OCI-M1 (cell line): ENCODE measurements at regions not wholly inside any gene's neighbourhood (a gene's known extent, or its start where the extent isn't known, plus 50 kb on each side); places are given as distances from the start of the nearest gene placed in this dataset.
A peak's percentile ranks its signal among the peaks of the same experiment; 100 is the strongest.

ENCODE experiments used
- DNase-seq: peaks from one replicate; lab custom pipeline; 2025; lab: John Stamatoyannopoulos, UW

GRCh38 chr2:55973673-55974072 is 50.1 kb upstream of the EFEMP1 start:
- no peak for DNase-seq

DNA sequence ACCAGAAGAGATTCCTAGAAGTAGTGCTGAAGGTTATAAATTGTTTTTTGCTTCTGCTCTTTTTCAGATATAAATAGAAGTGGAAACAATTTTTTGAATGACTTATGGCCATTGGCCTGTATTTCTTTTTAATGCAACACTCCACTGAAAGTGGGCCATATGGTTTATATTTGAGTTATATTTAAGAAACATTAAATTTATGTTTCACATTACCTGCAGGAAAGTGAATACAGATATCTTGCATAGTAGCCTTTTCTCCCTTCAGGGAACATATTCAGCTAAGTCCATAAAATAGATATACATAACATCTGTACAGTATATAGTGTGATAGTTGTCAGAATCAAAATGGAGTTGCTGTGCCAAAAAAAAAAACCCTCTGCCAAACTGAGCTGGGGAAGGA is 53.1 kb upstream of the EFEMP1 start:
- DNase-seq = no peak

DNA sequence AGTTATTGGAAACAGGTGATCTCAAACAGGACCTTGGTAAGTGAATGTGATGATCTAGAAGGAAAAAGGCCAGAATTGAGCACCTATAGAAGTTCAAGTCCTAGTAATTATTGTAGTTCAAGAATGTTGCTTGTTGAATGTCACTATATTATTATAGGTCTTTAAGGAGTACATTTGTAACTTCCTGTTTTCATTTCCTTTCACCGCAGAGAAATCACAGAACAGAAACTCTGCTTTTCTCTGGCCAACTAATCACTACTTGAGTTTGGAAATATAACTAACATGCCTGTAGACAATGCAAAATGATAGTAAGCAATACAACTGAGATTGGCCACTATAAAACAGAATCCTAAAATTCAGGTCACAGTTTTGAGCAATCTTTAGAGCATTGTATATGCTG is 61.8 kb upstream of the EFEMP1 start:
- DNase-seq = peak; percentile 30

GRCh38 chr2:55986001-55986400 is 62.4 kb upstream of the EFEMP1 start:
- DNase-seq = no peak

DNA sequence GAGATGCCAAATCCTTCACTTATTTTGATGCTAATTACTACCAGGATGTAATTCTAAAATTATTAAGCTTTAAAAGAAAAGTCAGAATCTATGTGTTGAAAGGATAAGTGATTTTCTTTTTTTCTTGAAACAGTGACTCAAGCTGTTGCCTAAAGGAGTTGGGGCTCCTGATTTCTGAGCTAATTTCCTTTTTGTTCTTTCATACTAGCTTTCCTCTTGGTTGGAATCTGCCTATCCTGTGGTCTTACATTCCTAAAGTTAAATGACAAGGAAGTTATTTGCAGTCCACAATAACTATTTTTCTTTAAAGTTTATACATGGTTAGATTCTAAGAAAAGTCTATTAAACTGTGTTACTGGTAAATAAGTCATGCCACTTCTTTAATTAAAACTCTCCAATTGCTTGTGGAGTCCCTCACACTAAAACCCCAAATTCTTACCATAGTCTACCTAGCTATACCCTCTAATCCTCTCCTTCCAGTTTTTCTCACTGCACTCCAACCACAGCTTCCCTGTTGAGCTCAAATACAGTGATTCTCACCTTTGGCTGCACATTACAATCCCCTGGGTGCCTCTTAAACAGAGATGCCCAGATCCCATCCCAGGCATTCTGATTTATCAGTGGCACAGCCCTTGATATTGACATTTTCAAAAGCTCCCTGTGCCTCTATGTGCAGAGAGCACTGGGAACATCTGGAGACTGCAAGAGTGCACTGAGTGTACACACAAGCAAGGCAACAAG is 63.3 kb upstream of the EFEMP1 start:
- DNase-seq = no peak

DNA sequence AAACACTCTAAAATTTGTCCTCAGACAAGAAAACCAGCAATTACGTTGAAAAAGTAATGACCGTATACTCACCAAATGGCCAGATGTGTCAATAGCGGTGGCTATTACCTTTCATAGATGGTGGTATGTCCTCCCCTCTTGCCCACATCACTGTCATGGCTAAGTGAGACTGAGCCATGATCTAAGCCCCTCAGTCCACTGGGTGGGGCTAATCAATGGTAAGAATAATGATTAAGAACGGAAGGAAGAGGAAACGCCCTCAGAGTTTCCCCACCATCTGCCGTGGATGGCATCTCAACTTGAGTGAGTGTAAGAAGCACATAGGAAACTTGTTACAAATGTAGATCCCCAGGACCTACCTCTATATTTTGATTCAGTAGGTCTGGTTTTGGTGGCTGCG is 65.8 kb upstream of the EFEMP1 start:
- no peak for DNase-seq

- DNase-seq = no peak
Measured at GRCh38 chr2:55992455-55992854, 68.9 kb upstream of the EFEMP1 start.

GRCh38 chr2:55993685-55994084 is 70.1 kb upstream of the EFEMP1 start:
- DNase-seq = no peak

GRCh38 chr2:55995211-55995610 is 71.6 kb upstream of the EFEMP1 start:
- DNase-seq = no peak

DNA sequence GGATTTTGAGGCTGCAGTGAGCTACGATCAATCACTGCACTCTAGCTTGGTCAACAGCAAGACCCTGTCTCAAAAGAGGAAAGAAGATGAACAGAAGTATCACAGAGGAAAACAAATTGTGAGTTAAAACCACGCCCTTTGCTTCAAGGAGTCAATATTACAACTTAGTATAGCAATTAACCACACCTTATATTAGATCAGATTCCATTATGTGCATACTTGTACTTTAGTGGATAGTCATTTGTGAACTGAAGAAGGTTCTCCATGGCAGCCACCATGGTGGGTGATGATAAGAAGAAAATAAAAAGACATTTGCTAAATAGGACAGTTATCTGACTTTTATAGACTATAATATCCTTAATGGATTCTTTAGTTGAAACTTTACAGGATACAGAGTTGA is 72.3 kb upstream of the EFEMP1 start:
- DNase-seq = no peak

- DNase-seq = no peak
Measured at GRCh38 chr2:55999231-55999630, 75.6 kb upstream of the EFEMP1 start.

- no peak for DNase-seq
Measured at GRCh38 chr2:55999790-56000189, 76.2 kb upstream of the EFEMP1 start.

DNA sequence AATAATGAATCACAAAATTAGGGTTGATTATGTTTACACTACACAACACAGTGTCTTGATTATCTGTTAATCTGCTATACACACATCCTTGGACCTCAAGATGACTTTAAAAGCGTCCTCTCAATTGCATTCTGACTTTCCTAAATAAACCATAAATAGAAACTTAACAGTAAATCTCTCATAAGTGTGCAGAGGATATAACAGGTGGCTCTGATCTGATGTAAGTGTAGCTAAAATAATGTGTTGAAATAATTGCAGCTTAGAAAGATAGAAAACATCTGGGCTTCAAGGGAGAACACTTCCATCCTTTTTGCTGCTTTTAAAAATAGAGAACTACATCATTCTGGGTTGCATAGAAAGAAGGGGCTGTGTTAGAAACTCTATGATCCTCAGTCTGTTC is 78.4 kb upstream of the EFEMP1 start:
- no peak for DNase-seq

DNA sequence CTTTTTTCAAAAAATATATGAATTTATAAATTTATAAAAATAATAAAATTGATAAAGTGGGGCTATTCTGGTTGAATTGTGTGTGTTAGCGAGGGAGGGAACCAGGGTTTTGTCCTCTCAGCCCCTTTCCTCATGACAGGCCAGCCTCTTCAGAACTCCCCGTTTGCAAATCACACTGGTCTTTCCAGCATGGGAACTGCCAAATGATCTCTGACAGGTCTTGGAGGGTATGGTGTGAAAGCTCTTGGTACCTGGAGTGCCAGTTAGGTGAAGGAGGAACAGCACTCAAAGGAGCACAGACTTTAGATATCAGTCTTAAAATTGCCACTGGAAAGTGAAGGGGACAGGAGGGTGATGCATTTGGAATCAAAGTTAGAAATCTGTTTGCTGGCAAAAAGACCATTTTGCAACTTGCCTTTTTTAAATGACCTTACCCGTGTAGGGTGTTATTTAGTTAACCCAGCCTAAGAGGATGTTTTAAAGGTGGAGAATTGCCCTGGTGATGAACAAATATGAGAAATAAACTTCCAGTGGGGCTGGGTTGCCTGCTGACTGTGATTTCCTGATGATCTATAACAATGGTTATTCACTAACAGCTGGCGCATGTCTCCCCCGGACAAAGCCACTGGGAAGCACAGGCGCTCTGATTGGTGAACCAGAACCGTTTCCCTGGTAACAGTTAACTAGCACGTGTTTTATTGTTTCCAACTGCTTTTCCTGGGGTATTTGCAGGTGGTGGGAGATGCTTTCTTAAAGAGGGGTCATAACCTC is 85.3 kb upstream of the EFEMP1 start:
- DNase-seq = no peak

- peak; percentile 52 for DNase-seq
Measured at GRCh38 chr2:56009758-56010458, 86.3 kb upstream of the EFEMP1 start.

DNA sequence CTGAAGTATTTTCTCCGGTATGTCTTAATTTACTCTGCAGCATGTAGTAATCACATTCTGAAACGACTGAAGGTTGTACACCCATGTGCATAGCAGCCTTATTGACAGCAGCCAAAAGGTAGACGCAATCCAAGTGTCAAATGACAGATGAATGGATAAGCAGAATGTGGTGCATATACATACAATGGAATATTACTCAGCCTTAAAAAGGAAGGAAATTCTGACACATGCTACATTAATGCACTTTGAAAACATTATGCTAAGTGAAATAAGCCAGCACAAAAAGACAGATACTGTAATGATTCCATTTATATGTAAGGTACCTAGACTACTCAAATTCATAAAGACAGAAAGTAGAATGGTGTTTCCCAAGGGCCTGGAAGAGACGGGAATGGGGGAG is 88.0 kb upstream of the EFEMP1 start:
- no peak for DNase-seq

DNA sequence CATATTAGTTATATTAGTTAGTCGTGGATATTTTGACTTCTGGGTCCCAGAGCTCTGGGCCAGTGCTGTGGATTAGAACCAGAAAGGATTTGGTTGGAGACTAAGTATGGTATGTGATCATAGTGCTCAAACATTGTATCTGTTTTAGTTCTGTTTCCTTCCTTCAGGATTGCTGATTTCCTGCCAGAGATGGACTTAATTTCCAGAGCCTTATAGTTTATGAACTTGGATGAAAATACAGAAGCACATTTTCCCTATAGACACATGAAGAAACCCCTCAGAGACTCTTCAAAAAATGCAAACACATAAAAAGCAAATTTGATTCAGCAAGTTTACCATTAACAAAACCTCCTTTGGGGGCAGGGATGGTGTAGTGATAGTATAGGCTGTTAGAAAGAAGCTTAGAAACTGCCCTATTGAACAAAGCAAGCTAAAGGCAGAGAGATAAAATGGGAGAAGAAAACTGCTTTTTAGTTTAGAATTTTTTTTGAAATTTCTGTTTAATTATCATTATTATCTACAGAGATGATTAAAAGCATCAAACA is 88.7 kb upstream of the EFEMP1 start:
- no peak for DNase-seq

DNA sequence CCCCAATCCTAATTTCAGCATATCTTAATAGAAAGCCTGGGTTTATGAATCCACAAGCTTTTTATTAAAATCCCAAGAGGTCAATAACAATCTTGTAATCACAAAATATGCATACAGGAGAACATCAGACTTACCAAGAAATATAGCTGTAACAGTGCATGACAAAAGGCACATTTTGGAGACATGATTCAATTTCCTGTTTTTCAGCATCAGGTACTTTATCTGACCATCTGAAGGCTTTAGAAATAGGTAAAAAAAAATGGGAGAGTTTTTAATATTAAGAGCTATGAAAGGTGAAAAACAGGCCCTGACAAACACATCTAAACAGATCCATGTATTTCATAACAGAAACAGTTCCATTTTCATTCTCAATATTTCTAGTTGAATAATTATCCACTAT is 89.9 kb upstream of the EFEMP1 start:
- DNase-seq = no peak

DNA sequence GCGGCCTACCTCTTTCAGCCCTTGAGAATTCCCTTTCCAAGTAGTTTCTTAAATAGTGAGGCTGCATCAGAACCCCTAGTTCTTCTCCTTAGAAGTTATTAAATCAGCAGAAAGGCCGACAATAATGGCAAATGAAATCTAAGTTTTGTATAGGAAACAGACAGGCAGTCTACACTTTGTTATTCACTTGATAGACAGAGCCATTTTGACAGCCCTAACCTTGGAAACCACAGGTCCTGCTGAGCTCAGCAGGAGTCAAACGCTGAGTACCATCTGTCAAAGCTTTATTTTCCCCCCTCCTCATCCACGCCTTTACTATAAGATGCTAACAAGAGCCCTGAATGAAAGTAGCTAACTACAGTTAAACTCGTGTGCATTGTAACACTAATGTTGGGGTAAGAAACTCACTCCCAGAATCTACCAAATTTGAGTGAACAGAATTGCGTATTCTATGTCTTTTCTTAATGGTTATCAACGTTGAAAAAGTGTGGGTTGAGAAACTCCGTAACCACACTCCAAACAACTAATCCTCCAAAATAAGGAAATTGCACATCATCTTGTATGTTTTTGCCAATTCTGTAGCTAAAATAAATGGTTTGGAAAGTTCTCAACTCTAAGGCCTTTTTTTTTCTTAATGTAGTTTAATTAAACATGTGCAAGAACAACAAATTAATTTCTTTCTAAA is 90.6 kb upstream of the EFEMP1 start:
- no peak for DNase-seq

- no peak for DNase-seq
Measured at GRCh38 chr2:56015711-56016115, 92.1 kb upstream of the EFEMP1 start.

- DNase-seq = no peak
Measured at GRCh38 chr2:56017784-56018183, 94.2 kb upstream of the EFEMP1 start.

- no peak for DNase-seq
Measured at GRCh38 chr2:56018267-56018666, 94.7 kb upstream of the EFEMP1 start.
